ENCODE measurements at regions not wholly inside any gene's neighbourhood (a gene's known extent, or its start where the extent isn't known, plus 50 kb on each side); places are given as distances from the start of the nearest gene placed in this dataset.

DNA sequence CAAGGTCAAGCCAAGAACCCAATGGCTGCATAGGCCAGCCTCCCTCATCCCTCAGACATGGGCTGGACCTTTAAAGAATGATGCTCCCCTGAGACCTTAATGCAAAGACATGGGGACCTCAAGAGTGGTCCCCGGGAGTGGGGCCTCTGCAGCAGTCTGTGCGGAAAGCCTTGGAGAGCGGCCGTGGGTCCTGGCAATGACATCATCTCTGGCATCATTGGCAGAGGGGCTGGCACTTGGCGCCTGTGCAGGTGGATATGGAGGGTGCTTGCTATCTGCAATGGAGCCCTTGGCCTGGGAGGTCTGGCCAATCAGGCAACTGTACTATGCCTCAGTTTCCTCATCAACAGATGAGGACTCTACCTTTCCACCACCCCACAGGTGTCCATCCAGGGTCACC, 365.5 kb upstream of the MKI67 start:
- no peak for DNase-seq (ENCODE audit: low read depth in 3 of 3)

DNA sequence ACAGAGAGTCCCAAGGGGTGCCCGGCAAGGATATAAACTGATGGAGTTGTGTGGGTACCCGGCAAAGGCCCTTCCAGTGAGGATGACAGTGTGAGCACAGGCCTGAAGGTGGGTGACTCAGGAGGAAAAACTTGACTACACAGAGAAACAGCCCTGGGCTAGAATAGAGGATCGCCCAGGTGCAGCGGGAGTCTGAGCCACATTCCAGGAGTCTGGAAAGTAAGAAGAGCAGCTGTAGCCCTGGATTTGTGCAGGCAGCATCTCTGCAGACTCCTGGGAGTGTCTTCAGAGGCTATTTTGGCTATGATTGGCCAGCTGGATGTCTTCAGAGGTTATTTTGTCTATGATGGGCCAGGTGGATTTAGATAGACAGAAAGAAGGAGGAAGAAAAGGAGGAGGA, 367.6 kb upstream of the MKI67 start:
- no peak for DNase-seq (ENCODE audit: low read depth in 3 of 3)

DNA sequence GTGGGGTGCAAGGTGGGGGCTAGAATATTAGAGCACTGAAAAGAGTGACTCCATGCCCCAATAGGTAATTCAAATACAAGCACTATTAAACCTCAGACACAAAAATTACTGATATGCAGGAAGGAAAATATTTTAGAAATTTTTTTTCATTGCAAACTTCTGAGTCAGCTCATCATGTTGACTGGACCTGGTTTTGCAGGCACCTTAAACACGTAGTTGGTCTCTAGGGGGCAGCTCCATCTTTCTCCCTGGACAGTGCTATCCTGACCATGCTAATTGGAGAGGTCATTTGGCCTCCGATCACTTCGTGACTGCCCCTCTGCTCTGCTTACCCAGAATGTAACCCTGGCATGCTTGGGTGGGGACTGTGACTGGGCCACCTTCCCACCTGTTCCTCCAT, 368.4 kb upstream of the MKI67 start:
- no peak for DNase-seq (ENCODE audit: low read depth in 3 of 3)

GRCh38 chr10:128497660-128498377, 371.6 kb upstream of the MKI67 start:
- DNase-seq (ENCODE audit: low read depth in 3 of 3) = no peak

DNA sequence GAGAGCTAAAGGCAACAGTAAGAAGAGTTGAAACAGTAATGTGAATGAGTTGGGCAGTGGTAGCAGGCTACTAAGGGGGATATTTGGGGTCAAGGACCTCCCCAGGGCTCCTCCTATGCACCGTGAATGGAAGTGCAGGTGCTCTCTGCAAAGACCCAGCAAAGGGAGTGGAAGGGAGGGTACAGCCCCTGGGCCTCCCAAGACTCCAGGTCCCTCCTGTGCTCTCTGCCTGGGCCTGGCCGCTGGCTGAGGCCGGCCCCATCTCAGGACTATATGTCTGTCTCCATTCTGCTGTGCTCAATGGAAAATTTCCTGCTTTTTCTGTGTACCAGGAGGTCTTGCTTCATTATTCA, 372.1 kb upstream of the MKI67 start:
- DNase-seq (ENCODE audit: low read depth in 3 of 3) = no peak

DNA sequence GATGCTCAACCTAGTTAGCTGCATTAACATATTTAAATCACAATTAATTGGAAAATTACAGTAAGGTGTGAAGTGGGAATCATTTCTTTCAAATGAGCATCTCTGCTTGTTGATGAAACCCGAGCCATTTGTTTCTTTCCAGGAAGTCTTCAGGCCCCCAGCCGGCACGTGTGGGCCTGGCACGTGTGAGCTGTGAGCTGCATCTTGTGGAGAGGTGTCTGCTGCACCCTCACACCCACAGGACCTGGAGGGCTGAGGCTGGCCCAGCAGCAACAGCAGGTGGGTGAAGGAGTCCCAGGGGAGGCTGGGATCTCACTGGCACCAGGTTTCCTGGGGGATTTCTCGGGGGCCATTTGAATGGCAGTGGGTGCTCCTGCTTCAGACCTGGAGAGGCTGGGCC, 372.5 kb upstream of the MKI67 start:
- DNase-seq (ENCODE audit: low read depth in 3 of 3) = no peak

DNA sequence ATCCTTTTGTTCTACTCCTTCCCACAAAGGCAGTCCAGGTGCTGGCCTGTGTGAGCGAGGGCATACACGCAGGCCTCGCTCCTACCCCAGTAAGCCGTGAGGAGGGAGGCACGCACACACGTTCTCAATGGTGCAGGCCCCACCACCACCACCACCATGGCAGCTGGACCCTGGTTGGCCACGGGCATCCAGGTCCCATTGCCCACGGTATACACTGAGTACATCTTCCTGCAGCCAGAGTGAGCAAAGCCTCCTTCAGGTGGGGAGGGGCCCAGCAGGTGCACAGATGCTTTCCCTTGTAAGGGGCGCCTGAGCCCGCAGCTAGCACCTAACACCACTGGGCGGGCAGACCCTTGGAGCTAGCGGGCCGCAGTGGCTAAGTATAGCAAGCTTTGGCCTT, 373.3 kb upstream of the MKI67 start:
- no peak for DNase-seq (ENCODE audit: low read depth in 3 of 3)

GRCh38 chr10:128499956-128500355, 373.7 kb upstream of the MKI67 start:
- no peak for DNase-seq (ENCODE audit: low read depth in 3 of 3)

- DNase-seq (ENCODE audit: low read depth in 3 of 3) = no peak
These were observed 374.4 kb upstream of the MKI67 start for GRCh38 chr10:128500642-128501041.

DNA sequence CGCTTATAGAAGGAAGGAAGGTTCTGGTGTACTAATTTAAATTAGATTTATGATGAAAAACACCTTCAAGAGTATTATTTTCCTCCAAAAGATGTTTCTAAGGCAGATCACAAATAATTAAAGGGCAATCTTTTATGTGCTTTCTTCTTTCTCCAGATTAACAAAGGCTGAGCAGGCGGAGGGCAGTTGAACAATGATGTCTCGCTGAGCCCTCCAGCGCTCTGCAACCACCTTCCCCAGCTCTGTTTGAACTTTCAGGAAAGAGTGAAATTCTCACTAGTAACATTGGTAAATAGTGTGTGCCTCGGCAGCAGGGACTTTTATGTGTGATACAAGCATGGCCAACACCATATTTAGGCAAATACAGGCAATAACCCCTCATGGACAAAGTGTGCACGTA, 379.1 kb upstream of the MKI67 start:
- no peak for DNase-seq (ENCODE audit: low read depth in 3 of 3)

- no peak for DNase-seq (ENCODE audit: low read depth in 3 of 3)
These were observed 380.2 kb upstream of the MKI67 start for GRCh38 chr10:128506423-128506822.

DNA sequence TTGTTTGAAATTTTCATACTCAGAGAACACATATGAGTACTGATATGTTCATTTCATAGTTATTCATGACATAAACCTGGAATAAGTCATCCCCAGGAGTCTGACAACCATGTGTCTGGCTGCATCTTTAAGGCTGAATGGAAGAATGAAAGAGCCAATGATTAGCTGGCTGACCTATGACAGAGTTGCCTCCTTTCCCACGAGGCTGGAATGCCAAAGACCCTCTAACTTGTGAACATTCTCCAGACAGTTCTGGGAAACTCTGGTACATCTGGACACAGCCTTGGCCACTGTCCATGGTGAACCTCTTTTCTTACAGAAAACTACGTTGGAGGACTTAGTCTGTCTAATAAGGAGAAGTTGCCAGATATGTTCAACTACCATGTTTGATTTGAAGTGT, 380.8 kb upstream of the MKI67 start:
- DNase-seq (ENCODE audit: low read depth in 3 of 3) = no peak

DNA sequence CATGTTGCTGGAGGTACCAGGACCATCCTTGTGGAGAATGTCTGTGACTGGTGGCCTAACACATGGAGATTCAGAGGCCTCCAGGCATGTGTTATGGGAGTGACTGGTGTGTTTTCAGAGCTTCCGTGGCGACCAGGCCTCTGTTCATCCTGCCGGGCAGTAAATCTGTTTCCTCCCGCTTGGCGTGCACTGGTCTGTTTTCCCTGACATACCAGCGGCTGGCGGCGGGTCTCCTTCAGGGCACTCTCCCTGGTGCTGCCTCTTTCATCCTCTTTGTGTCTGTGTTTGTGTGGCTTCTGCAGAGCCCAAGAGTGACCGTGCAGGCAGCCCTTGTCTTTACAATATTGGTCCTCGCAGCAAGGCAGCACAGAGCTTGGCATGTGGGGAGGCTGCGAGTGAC, 385.1 kb upstream of the MKI67 start:
- DNase-seq (ENCODE audit: low read depth in 3 of 3) = no peak

DNA sequence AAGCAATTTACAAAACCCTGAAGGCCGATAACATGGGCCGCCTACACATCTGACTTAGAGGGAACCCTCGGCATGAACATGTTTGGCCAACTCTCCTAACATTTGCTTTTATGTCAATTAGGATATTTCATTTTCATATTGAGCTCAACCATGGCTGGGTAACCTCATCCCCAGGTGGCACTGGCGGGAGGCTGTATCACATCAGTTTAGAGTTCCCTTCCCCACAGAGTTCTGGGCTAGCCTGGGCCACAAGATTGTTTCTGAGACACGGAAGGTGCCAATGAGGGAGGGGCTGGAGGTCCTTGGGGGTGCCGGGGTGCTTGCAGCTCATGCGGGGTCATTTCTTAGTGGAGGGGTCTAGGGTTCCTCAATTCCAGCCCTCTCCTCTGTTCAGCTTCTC, 386.5 kb upstream of the MKI67 start:
- DNase-seq (ENCODE audit: low read depth in 3 of 3) = no peak

GRCh38 chr10:128514536-128514935, 388.3 kb upstream of the MKI67 start:
- DNase-seq (ENCODE audit: low read depth in 3 of 3) = no peak

GRCh38 chr10:128516180-128516579, 390.0 kb upstream of the MKI67 start:
- no peak for DNase-seq (ENCODE audit: low read depth in 3 of 3)

DNA sequence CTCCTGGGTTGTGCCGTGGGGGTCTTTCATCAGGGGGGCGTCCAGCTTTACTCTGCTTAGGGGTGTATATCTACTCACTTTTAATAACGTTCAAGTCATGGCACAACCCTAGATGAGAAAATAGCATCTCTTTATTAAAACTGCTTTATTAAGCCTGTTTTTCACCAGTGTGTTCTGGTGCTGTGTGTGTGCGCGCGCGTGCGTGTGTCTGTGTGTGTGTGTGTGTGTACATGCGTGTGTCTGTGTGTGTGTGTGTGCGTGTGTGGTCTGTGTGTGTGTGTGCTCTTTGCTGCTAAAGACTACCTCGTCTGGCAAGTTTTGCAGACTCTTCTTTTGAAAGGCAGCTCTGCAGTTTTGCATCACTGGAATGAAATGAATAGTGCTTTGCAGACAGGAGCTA, 390.9 kb upstream of the MKI67 start:
- no peak for DNase-seq (ENCODE audit: low read depth in 3 of 3)

- DNase-seq (ENCODE audit: low read depth in 3 of 3) = no peak
These were observed 391.8 kb upstream of the MKI67 start for GRCh38 chr10:128518000-128518399.

- no peak for DNase-seq (ENCODE audit: low read depth in 3 of 3)
These were observed 393.4 kb upstream of the MKI67 start for GRCh38 chr10:128519581-128519980.

DNA sequence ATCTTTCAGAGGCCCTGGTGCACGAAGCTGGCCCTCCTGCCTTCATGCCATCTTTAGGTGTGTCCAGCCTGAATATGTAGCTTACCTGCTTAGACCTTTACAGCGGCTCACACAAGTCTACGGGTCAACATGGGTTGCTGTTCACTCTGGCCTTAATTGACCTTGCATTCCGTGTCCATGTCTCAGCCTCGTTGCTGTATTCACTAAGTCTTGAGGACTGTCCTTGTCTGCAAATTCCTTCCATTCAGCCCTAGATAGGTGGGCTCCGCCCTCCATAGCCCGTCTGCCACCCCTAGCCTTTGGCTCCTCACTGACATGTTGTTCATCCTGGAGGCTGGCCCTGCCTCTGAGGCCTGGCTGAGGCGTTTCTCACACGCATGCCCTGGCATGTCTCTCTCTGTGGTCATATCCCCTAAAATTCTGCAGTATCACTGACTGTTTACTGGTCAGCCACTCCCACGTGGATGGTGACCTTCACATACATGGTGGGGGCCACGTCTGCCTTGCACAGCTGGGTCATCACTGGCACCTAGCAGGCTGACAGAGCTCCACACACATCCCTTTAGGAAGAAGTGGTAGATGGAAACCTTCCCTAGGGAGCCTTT, 394.1 kb upstream of the MKI67 start:
- no peak for DNase-seq (ENCODE audit: low read depth in 3 of 3)

GRCh38 chr10:128522551-128523308, 396.5 kb upstream of the MKI67 start:
- DNase-seq (ENCODE audit: low read depth in 3 of 3) = no peak

- DNase-seq (ENCODE audit: low read depth in 3 of 3) = no peak
These were observed 399.2 kb upstream of the MKI67 start for GRCh38 chr10:128525444-128525843.

DNA sequence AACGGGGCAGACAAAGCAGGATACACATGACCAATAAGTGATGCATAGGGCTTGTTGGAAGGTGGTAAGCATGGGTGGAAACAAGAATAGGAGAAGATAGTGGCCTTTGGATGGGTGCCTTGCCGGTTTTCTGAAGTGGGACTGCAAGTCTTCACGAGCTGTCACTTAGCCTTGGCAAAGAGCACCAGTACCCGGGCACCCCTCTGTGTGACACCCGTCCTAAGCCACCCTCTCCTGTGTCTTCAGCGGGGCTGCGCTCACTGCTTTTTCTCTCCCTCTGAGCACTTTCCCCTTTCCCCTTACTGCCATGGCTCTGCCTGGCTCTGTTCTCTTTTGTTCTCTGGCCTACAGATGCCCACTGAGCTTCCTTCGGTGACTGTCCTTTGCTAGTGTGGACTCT, 399.7 kb upstream of the MKI67 start:
- DNase-seq (ENCODE audit: low read depth in 3 of 3) = no peak
